VCaP (cell line): ENCODE measurements at regions not wholly inside any gene's neighbourhood (a gene's known extent, or its start where the extent isn't known, plus 50 kb on each side); places are given as distances from the start of the nearest gene placed in this dataset.

Experiments used
- H3K27ac ChIP-seq: fragments of 450-650 bp; 2 replicates; pipeline ENCODE4 v1.5.1; 2017
- CTCF ChIP-seq: fragments of 450-650 bp; conservative IDR thresholded peaks from 2 replicates; pipeline ENCODE4 v1.5.1; 2017; ENCODE audit warnings: mild to moderate bottlenecking, moderate library complexity

- H3K27ac ChIP-seq: no peak overlapping the region
- TF ChIP-seq CTCF: no peak
These were observed 130.1 kb upstream of the GALNT5 start for GRCh38 chr2:157127249-157128012.

- H3K27ac ChIP-seq: no peak overlapping the region
- no peak for TF ChIP-seq CTCF
These were observed 113.6 kb upstream of the GALNT5 start for GRCh38 chr2:157143901-157144300.

GRCh38 chr2:157149270-157149669, 108.2 kb upstream of the GALNT5 start:
- no peak for TF ChIP-seq CTCF
- no peak overlapping the region for H3K27ac ChIP-seq

- H3K27ac ChIP-seq: no peak overlapping the region
- no peak for TF ChIP-seq CTCF
These were observed 106.8 kb upstream of the GALNT5 start for GRCh38 chr2:157150747-157151146.

GRCh38 chr2:157152362-157152761, 105.1 kb upstream of the GALNT5 start:
- H3K27ac ChIP-seq: no peak overlapping the region
- TF ChIP-seq CTCF: no peak

GRCh38 chr2:157155992-157156391, 101.5 kb upstream of the GALNT5 start:
- TF ChIP-seq CTCF: no peak
- H3K27ac ChIP-seq: no peak overlapping the region

GRCh38 chr2:157158111-157158510, 99.4 kb upstream of the GALNT5 start:
- H3K27ac ChIP-seq: no peak overlapping the region
- no peak for TF ChIP-seq CTCF
